ENCODE measurements at regions not wholly inside any gene's neighbourhood (a gene's known extent, or its start where the extent isn't known, plus 50 kb on each side); places are given as distances from the start of the nearest gene placed in this dataset.
"Not testable (repeated sequence)": the region's sequence is repeated elsewhere in the genome, so short reads cannot be mapped to it uniquely, and the experiment has no call there.

GRCh38 chr14:97995531-97995930 lies 1198.3 kb downstream of the VRK1 start:
- Mint-ChIP-seq H3K27me3 (no peaks in the 10 kb centered on the region), H3K4me1 (peaks cover 31% of the 10 kb centered on the region), H3K9me3 (no peaks in the 10 kb centered on the region), H3K4me3 (no peak overlapping the region), H3K36me3 (ENCODE audit: low read depth) (peaks cover 4% of the 10 kb centered on the region), H3K27ac (peak overlapping the region; percentile 74)
- no peak for DNase-seq
- POLR2A ChIA-PET: interaction anchor here (1.0 to 1.7 kb wide), 2 partner anchors 18 to 141 kb away, joined by 4 to 8 read pairs; no protein-coding TSS in a partner anchor
- CTCF ChIA-PET: interaction anchor here (1.0 kb wide), 1 partner anchor 18 kb away, joined by 3 read pairs; no protein-coding TSS in a partner anchor

GRCh38 chr14:98006008-98006407 lies 1208.8 kb downstream of the VRK1 start:
- Mint-ChIP-seq H3K27ac (no peak overlapping the region), H3K4me1 (peaks cover 14% of the 10 kb centered on the region), H3K27me3 (no peaks in the 10 kb centered on the region), H3K4me3 (no peak overlapping the region), H3K36me3 (ENCODE audit: low read depth) (peaks cover 2% of the 10 kb centered on the region), H3K9me3 (peaks cover 14% of the 10 kb centered on the region)
- CTCF ChIA-PET: interaction anchor here (1.3 kb wide), 1 partner anchor 1314 kb away, joined by 3 read pairs; no protein-coding TSS in a partner anchor
- no peak for DNase-seq
- POLR2A ChIA-PET: interaction anchor here (1.2 kb wide), 1 partner anchor 28 kb away, joined by 3 read pairs; no protein-coding TSS in a partner anchor

GRCh38 chr14:98008381-98009113 lies 1211.4 kb downstream of the VRK1 start:
- Mint-ChIP-seq H3K4me1 (peaks cover 14% of the 10 kb centered on the region), H3K4me3 (no peak overlapping the region), H3K36me3 (ENCODE audit: low read depth) (peaks cover 2% of the 10 kb centered on the region), H3K27me3 (no peaks in the 10 kb centered on the region), H3K9me3 (peaks cover 5% of the 10 kb centered on the region), H3K27ac (no peak overlapping the region)
- no peak for DNase-seq
- CTCF ChIA-PET: no interaction called here
- POLR2A ChIA-PET: no interaction called here

- H3K27ac Mint-ChIP-seq; H3K9me3 Mint-ChIP-seq; POLR2A ChIA-PET; H3K4me3 Mint-ChIP-seq; H3K27me3 Mint-ChIP-seq; DNase-seq; H3K36me3 Mint-ChIP-seq (ENCODE audit: low read depth): not testable (repeated sequence)
- H3K4me1 Mint-ChIP-seq: peaks cover 14% of the 10 kb centered on the region
- CTCF ChIA-PET: interaction anchor here (0.7 kb wide), 1 partner anchor 686 kb away, joined by 3 read pairs; no protein-coding TSS in a partner anchor
These were observed 1212.0 kb downstream of the VRK1 start for GRCh38 chr14:98009177-98009576.

GRCh38 chr14:98010784-98011183 lies 1213.6 kb downstream of the VRK1 start:
- no peaks in the 10 kb centered on the region for H3K27me3 Mint-ChIP-seq
- peaks cover 15% of the 10 kb centered on the region for H3K4me1 Mint-ChIP-seq
- no peak overlapping the region for H3K27ac Mint-ChIP-seq
- peaks cover 2% of the 10 kb centered on the region for H3K36me3 Mint-ChIP-seq (ENCODE audit: low read depth)
- DNase-seq: no peak
- H3K4me3 Mint-ChIP-seq: no peak overlapping the region
- H3K9me3 Mint-ChIP-seq: peaks cover 3% of the 10 kb centered on the region
- ChIA-PET CTCF (no interaction called here), POLR2A (no interaction called here)

- Mint-ChIP-seq H3K27ac (no peak overlapping the region), H3K27me3 (no peaks in the 10 kb centered on the region), H3K4me3 (no peak overlapping the region), H3K4me1 (peaks cover 27% of the 10 kb centered on the region), H3K36me3 (ENCODE audit: low read depth) (no peaks in the 10 kb centered on the region), H3K9me3 (no peaks in the 10 kb centered on the region)
- ChIA-PET POLR2A (no interaction called here), CTCF (no interaction called here)
- DNase-seq: no peak
These were observed 1217.9 kb downstream of the VRK1 start for GRCh38 chr14:98014851-98015615.

- H3K4me3 Mint-ChIP-seq: no peak overlapping the region
- CTCF ChIA-PET: no interaction called here
These were observed 1218.7 kb downstream of the VRK1 start for GRCh38 chr14:98015921-98016320.

GRCh38 chr14:98018628-98019027 lies 1221.4 kb downstream of the VRK1 start:
- no peak overlapping the region for H3K27ac Mint-ChIP-seq
- no peaks in the 10 kb centered on the region for H3K27me3 Mint-ChIP-seq
- CTCF ChIA-PET: no interaction called here
- H3K9me3 Mint-ChIP-seq: no peaks in the 10 kb centered on the region
- POLR2A ChIA-PET: no interaction called here
- H3K4me1 Mint-ChIP-seq: peaks cover 23% of the 10 kb centered on the region
- no peaks in the 10 kb centered on the region for H3K36me3 Mint-ChIP-seq (ENCODE audit: low read depth)
- H3K4me3 Mint-ChIP-seq: no peak overlapping the region
- peak; percentile 33 for DNase-seq

More at GRCh38 chr14:98015921-98016320, 1218.7 kb downstream of the VRK1 start:
- Mint-ChIP-seq H3K4me1 (peaks cover 23% of the 10 kb centered on the region), H3K9me3 (no peaks in the 10 kb centered on the region), H3K36me3 (ENCODE audit: low read depth) (no peaks in the 10 kb centered on the region), H3K27me3 (no peaks in the 10 kb centered on the region), H3K27ac (no peak overlapping the region)
- no peak for DNase-seq
- POLR2A ChIA-PET: no interaction called here

- no peaks in the 10 kb centered on the region for H3K27me3 Mint-ChIP-seq
- ChIA-PET CTCF (no interaction called here), POLR2A (no interaction called here)
- no peak for DNase-seq
- no peak overlapping the region for H3K27ac Mint-ChIP-seq
- H3K36me3 Mint-ChIP-seq (ENCODE audit: low read depth): no peaks in the 10 kb centered on the region
- H3K9me3 Mint-ChIP-seq: no peaks in the 10 kb centered on the region
- peaks cover 15% of the 10 kb centered on the region for H3K4me1 Mint-ChIP-seq
- no peak overlapping the region for H3K4me3 Mint-ChIP-seq
These were observed 1225.6 kb downstream of the VRK1 start for GRCh38 chr14:98022541-98023520.

GRCh38 chr14:98028162-98028561 lies 1231.0 kb downstream of the VRK1 start:
- POLR2A ChIA-PET: no interaction called here
- CTCF ChIA-PET: no interaction called here

GRCh38 chr14:98035396-98035795 lies 1236.6 kb downstream of the BCL11B start:
- Mint-ChIP-seq H3K4me1 (no peaks in the 10 kb centered on the region), H3K4me3 (no peak overlapping the region), H3K27ac (no peak overlapping the region), H3K27me3 (no peaks in the 10 kb centered on the region), H3K36me3 (ENCODE audit: low read depth) (no peaks in the 10 kb centered on the region), H3K9me3 (peaks cover 10% of the 10 kb centered on the region)
- DNase-seq: no peak
- ChIA-PET POLR2A (no interaction called here), CTCF (no interaction called here)

More at GRCh38 chr14:98028162-98028561, 1231.0 kb downstream of the VRK1 start:
- Mint-ChIP-seq H3K36me3 (ENCODE audit: low read depth) (no peaks in the 10 kb centered on the region), H3K4me1 (no peaks in the 10 kb centered on the region), H3K27me3 (no peaks in the 10 kb centered on the region), H3K4me3 (no peak overlapping the region), H3K27ac (no peak overlapping the region), H3K9me3 (peaks cover 15% of the 10 kb centered on the region)
- no peak for DNase-seq

GRCh38 chr14:98037831-98038230 lies 1234.2 kb downstream of the BCL11B start:
- Mint-ChIP-seq H3K27me3 (no peaks in the 10 kb centered on the region), H3K4me3 (no peak overlapping the region), H3K4me1 (no peaks in the 10 kb centered on the region), H3K27ac (no peak overlapping the region), H3K36me3 (ENCODE audit: low read depth) (no peaks in the 10 kb centered on the region), H3K9me3 (peaks cover 3% of the 10 kb centered on the region)
- no peak for DNase-seq
- POLR2A ChIA-PET: no interaction called here
- CTCF ChIA-PET: no interaction called here

GRCh38 chr14:98056946-98057345 lies 1215.1 kb downstream of the BCL11B start:
- Mint-ChIP-seq H3K4me3 (no peak overlapping the region), H3K36me3 (ENCODE audit: low read depth) (no peaks in the 10 kb centered on the region), H3K4me1 (no peaks in the 10 kb centered on the region), H3K27me3 (no peaks in the 10 kb centered on the region), H3K9me3 (no peaks in the 10 kb centered on the region), H3K27ac (no peak overlapping the region)
- ChIA-PET CTCF (no interaction called here), POLR2A (no interaction called here)
- DNase-seq: no peak
